22Rv1 (cell line): ENCODE measurements at regions not wholly inside any gene's neighbourhood (a gene's known extent, or its start where the extent isn't known, plus 50 kb on each side); places are given as distances from the start of the nearest gene placed in this dataset.

ENCODE experiments used
- H3K27ac ChIP-seq: fragments of 450-650 bp; 2 replicates; pipeline ENCODE4 v1.5.1; 2017
- CTCF ChIP-seq: fragments of 450-650 bp; IDR thresholded peaks from 2 replicates; pipeline ENCODE4 v1.5.1; 2017; ENCODE audit warnings: mild to moderate bottlenecking
- ZFX ChIP-seq: fragments of 450-650 bp; IDR thresholded peaks from 2 replicates; pipeline ENCODE4 v1.6.1; 2017; ENCODE audit warnings: antibody characterized with exemption, borderline replicate concordance

GRCh38 chr3:137641879-137642704 is 122.0 kb upstream of the SOX14 start:
- H3K27ac ChIP-seq, result no peak overlapping the region
- TF ChIP-seq ZFX, result no peak

GRCh38 chr3:137642831-137643230 is 121.3 kb upstream of the SOX14 start:
- TF ChIP-seq ZFX (no peak), CTCF (no peak)

GRCh38 chr3:137647179-137647578 is 116.9 kb upstream of the SOX14 start:
- no peak overlapping the region for H3K27ac ChIP-seq
- no peak for TF ChIP-seq CTCF
- no peak for TF ChIP-seq ZFX

More at GRCh38 chr3:137642831-137643230, 121.3 kb upstream of the SOX14 start:
- no peak overlapping the region for H3K27ac ChIP-seq

GRCh38 chr3:137669519-137670060 is 94.5 kb upstream of the SOX14 start:
- H3K27ac ChIP-seq, result no peak overlapping the region
- no peak for TF ChIP-seq ZFX
- TF ChIP-seq CTCF, result no peak

GRCh38 chr3:137687181-137687879 is 76.8 kb upstream of the SOX14 start:
- TF ChIP-seq ZFX, result no peak
- no peak for TF ChIP-seq CTCF
- no peak overlapping the region for H3K27ac ChIP-seq

- no peak overlapping the region for H3K27ac ChIP-seq
- TF ChIP-seq ZFX (no peak), CTCF (peak; percentile 81)
Observed at GRCh38 chr3:137692803-137693431, 71.2 kb upstream of the SOX14 start.

GRCh38 chr3:137693791-137694190 is 70.3 kb upstream of the SOX14 start:
- TF ChIP-seq CTCF (no peak), ZFX (no peak)
- no peak overlapping the region for H3K27ac ChIP-seq
